HAP-1 (cell line): ENCODE measurements at regions not wholly inside any gene's neighbourhood (a gene's known extent, or its start where the extent isn't known, plus 50 kb on each side); places are given as distances from the start of the nearest gene placed in this dataset.

ENCODE experiments used
- DNase-seq, 2 experiments: peaks; one replicate each; pipeline ENCODE4 v3.0.0-alpha.2; 2016 to 2020; ENCODE audit warnings: low spot score in 2 of 2
- H3K27me3 ChIP-seq: fragments of 250-450 bp; sonication (Bioruptor Pico); 2 replicates; pipeline ENCODE4 v1.5.1; 2020; ENCODE audit warnings: low read depth, mild to moderate bottlenecking, moderate library complexity
- H3K36me3 ChIP-seq: fragments of 250-450 bp; sonication (Bioruptor Pico); replicated peaks from 2 replicates; pipeline ENCODE4 v1.5.1; 2020; ENCODE audit warnings: mild to moderate bottlenecking
- H3K4me1 ChIP-seq: fragments of 250-450 bp; sonication (Bioruptor Pico); 2 replicates; pipeline ENCODE4 v1.5.1; 2020; ENCODE audit warnings: mild to moderate bottlenecking
- H3K4me3 ChIP-seq: fragments of 250-450 bp; sonication (Bioruptor Pico); 2 replicates; pipeline ENCODE4 v1.5.1; 2020; ENCODE audit warnings: mild to moderate bottlenecking, moderate library complexity
- H3K9me3 ChIP-seq: fragments of 250-450 bp; sonication (Bioruptor Pico); 2 replicates; pipeline ENCODE4 v1.5.1; 2020; ENCODE audit warnings: mild to moderate bottlenecking, moderate library complexity
- in situ Hi-C: fragments of 300-500 bp; cut with MboI; formaldehyde crosslinking; loops from 3 replicates; pipeline ENCODE4 v1.14.3; 2020; ENCODE audit warnings: low sequenced_read_pairs, inconsistent platforms, mixed read lengths

DNA sequence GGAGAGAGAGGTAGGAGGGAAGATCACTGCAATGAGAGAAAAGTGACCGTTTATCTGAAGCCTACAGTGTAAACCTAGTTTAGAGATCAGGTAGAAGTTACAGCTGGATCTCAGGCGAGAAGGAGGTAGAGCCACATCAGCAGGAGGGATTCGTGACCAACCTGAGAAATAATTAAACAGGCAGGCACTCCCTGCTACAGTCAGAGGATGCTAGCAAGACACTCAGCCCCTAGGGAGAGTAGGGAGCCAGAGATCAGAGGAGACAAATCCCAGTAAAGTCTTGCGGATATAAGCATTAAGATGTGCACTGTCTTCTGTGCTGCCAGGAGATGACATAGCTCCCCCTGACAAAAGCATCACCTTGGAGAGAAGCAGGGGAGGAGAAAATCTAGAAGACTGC, 629.1 kb upstream of the SLC39A10 start:
- Histone ChIP-seq H3K36me3 (no peaks in the 10 kb centered on the region), H3K9me3 (no peaks in the 10 kb centered on the region), H3K4me3 (no peak overlapping the region), H3K27me3 (no peaks in the 10 kb centered on the region), H3K4me1 (no peaks in the 10 kb centered on the region)
- no peak for DNase-seq
- in situ Hi-C loops, result no loop called here

DNA sequence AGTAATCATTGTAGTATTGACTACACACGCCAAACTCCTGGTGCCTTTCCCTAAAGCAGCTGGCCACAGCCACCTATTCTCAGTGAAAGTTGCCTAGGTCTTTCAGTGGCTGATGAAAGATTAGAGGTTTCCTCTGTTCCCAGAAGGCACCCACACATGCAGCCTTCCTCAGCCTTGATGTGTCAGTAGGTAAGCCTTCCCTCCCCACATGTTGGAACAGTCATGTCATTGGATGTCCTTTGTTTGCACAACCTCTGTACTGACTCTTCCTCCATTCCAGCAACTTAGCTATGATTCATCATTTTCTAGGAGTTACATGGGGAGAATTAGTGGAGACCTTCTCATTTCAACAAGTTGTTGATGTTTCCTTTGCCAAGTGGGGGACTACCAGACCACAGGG, 630.8 kb upstream of the SLC39A10 start:
- no peak for DNase-seq
- Histone ChIP-seq H3K27me3 (no peaks in the 10 kb centered on the region), H3K4me3 (no peak overlapping the region), H3K36me3 (no peaks in the 10 kb centered on the region), H3K9me3 (no peaks in the 10 kb centered on the region), H3K4me1 (no peaks in the 10 kb centered on the region)
- in situ Hi-C loops, result no loop called here

DNA sequence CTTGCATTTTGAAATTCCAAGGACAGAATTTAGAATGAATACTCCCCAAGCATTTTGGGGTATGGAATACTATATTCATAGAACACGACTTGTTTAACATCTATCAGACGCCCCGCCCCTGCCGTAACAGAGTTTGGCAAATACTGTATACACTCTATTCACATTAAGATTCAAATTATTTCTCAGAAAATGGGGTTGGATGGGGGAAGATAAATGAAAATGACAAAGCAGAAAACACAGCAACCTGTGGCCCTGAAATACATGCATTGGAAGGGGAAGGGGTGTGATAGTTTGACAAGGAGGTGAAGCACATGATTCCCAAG, 634.6 kb upstream of the SLC39A10 start:
- no peaks in the 10 kb centered on the region for H3K36me3 ChIP-seq
- no peaks in the 10 kb centered on the region for H3K9me3 ChIP-seq
- in situ Hi-C loops, result no loop called here
- H3K4me3 ChIP-seq, result no peak overlapping the region
- no peaks in the 10 kb centered on the region for H3K4me1 ChIP-seq
- DNase-seq, result no peak
- H3K27me3 ChIP-seq, result no peaks in the 10 kb centered on the region

DNA sequence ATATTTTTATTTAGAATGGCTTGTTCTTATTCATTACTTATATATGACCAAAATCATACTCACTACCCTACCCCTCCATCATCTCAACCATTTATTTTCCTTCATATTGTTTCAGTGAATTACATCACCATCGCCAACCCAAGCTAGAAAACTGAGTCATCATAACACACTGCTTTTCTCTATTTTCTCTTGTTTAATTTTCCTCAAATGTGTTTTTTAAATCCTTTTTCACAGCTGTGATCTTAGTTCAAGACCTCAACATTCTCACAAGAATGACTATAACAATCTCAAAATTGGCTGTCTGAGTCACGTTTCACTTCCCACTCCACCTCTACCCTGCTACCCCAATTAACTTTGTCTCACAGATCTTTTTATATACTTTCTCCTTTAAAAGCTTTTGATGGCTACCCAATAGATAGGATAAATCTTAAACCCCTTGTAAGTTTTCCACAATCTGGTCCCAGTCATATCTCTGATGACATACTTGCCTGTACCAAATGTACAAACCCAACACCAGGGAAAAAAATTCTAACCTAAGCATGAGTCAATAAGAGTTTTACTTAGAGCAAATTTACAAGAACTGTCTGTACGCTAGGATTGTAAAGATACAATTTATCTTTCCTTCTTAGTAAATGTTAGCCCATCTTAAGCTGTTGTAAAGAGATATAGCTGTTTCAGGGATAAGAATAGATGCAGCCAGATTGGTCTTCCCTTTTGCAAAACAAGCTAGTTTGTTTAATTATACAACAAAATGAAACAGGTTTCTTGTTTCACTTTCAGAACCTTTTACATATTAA, 635.1 kb upstream of the SLC39A10 start:
- Histone ChIP-seq H3K9me3 (no peaks in the 10 kb centered on the region), H3K27me3 (no peaks in the 10 kb centered on the region), H3K36me3 (no peaks in the 10 kb centered on the region), H3K4me1 (no peaks in the 10 kb centered on the region), H3K4me3 (no peak overlapping the region)
- DNase-seq, result no peak
- in situ Hi-C loops, result no loop called here

DNA sequence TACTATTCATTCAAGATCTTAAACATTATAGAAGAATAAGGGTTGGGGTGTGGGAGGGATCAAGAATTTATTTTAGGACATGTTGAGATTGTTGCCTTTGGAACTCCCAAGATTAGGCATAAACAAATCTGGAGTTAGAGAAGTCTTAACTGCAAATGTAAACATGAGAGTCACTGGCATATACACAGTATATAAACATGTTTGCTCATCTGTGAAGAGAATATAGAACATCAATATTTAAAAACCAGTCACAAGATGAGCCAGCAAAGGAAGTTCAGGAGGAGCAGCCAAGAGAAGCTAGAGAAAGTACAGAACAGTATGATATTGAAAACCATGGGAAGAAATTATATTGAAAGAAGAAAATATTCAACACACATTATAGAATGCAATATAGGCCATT, 638.6 kb upstream of the SLC39A10 start:
- peaks cover 3% of the 10 kb centered on the region; the same call in 1 of the 2 replicates for H3K27me3 ChIP-seq
- H3K9me3 ChIP-seq, result no peaks in the 10 kb centered on the region
- no peaks in the 10 kb centered on the region for H3K36me3 ChIP-seq
- DNase-seq, result no peak
- H3K4me3 ChIP-seq, result no peak overlapping the region
- in situ Hi-C loops, result no loop called here
- no peaks in the 10 kb centered on the region for H3K4me1 ChIP-seq

DNA sequence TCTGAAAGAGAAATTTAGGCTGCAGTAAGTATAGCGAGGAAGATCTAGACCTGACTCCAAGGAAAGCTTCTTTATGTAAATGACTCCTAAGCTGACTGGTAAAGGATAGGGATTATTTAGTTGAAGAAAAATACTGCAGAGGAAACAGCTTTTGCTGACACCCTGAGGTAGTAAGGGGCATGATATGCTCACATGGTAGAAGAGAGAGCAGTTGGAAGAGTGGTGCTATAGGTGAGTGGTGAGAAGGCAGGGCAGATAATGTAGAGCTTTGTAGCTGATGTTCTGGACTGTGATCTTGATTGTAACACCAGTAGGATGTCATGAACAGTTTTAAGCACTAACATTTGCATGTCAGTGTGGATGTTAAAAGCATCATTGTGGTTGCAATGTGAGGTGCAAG, 639.1 kb upstream of the SLC39A10 start:
- Histone ChIP-seq H3K9me3 (no peaks in the 10 kb centered on the region), H3K27me3 (peaks cover 3% of the 10 kb centered on the region; the same call in 1 of the 2 replicates), H3K4me1 (no peaks in the 10 kb centered on the region), H3K4me3 (no peak overlapping the region), H3K36me3 (no peaks in the 10 kb centered on the region)
- in situ Hi-C loops, result no loop called here
- peak in 1 of 2 experiments; percentile 3 for DNase-seq

DNA sequence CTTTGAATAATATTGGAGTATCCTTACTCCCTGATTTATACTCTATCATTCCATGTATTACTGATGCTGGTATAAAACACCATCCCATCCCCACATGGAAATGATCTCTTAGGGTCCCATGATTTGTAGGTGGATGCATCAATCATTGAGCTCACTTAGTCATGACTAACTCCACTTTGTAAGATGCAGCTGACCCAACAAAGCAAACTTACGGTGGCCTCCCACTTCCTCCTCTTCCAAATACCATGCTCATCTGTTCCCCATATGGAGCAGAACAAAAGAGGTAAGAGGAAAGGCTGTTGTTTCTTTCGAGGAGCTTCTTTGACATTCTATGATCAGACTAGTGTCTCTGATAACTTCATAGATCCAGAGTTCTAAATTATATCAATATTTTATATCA, 640.2 kb upstream of the SLC39A10 start:
- H3K36me3 ChIP-seq, result no peaks in the 10 kb centered on the region
- peaks cover 3% of the 10 kb centered on the region; the same call in 1 of the 2 replicates for H3K27me3 ChIP-seq
- no peak for DNase-seq
- H3K9me3 ChIP-seq, result no peaks in the 10 kb centered on the region
- in situ Hi-C loops, result no loop called here
- H3K4me1 ChIP-seq, result no peaks in the 10 kb centered on the region
- H3K4me3 ChIP-seq, result no peak overlapping the region

DNA sequence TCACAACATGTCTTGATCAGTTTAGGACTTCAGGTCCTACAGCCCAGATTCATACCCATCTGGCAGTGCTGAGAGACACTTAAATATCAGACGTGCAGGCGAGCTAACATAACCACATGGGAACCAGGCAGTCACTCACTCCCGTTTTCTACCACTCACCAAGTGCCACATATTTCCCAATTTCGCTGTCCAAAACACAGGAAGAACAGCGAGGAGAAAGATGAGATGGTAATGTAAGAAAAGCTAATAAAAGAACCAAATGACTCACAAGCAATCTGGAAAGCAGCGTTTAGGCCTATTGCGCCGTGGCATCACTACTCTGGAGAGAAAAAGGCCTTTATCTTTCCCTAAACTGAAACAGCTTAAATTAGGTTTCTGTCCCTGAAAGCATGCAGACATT, 647.8 kb upstream of the SLC39A10 start:
- Histone ChIP-seq H3K36me3 (no peaks in the 10 kb centered on the region), H3K27me3 (peaks cover 3% of the 10 kb centered on the region; the same call in 1 of the 2 replicates), H3K4me1 (no peaks in the 10 kb centered on the region), H3K4me3 (no peak overlapping the region), H3K9me3 (no peaks in the 10 kb centered on the region)
- in situ Hi-C loops, result no loop called here
- DNase-seq, result no peak

DNA sequence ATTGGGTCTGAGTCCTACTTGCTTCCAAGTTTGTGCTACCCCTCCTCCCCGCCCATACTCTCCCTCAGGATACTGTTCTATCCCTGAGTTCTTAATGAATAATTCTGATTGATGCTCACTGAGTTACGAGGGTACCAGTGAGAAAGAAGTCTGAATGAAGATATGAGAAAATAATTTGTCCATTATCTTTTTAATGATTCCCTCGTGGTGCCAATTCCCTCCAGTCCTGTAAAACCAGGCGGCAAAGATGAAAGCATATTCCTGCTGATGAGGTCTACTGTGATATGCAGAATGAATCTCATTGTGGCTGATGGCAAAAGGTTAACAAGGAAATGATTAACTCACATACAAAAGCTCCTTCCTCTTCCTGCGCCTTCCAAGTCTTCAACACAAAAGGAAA, 650.2 kb upstream of the SLC39A10 start:
- no peak for DNase-seq
- H3K4me1 ChIP-seq, result no peaks in the 10 kb centered on the region
- H3K27me3 ChIP-seq, result no peaks in the 10 kb centered on the region
- in situ Hi-C loops, result no loop called here
- no peaks in the 10 kb centered on the region for H3K36me3 ChIP-seq
- no peaks in the 10 kb centered on the region for H3K9me3 ChIP-seq
- H3K4me3 ChIP-seq, result no peak overlapping the region

DNA sequence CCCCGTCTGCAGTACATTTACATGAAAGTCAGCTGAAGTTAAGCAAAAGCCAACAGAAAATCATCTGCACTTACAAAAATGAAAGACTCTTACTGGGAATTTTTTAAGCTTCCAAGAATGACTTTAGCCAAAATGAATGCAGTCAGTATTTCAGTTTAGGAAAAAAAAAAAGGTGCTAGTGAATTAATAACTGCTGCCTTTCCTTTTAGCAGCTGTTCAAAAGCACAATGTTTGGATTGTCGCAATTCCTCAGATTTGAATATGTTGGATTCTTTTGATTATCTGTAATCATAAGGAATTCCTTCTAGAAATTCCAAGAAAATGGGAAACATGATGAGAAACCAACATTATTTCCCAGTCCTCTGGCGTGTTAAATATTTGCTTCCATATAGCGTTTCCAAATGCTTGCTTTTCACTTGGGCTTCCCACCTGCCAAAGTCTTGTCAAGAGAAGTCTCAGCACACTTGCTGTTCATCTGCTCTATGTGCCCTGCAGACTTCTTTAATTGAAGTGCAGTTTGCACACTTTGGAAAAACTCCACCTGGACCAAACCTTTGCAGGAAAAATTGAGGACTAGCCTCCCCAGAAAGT, 653.0 kb upstream of the SLC39A10 start:
- no peak overlapping the region for H3K4me3 ChIP-seq
- no peaks in the 10 kb centered on the region for H3K4me1 ChIP-seq
- H3K9me3 ChIP-seq, result no peaks in the 10 kb centered on the region
- in situ Hi-C loops, result no loop called here
- H3K27me3 ChIP-seq, result no peaks in the 10 kb centered on the region
- no peaks in the 10 kb centered on the region for H3K36me3 ChIP-seq
- no peak for DNase-seq

DNA sequence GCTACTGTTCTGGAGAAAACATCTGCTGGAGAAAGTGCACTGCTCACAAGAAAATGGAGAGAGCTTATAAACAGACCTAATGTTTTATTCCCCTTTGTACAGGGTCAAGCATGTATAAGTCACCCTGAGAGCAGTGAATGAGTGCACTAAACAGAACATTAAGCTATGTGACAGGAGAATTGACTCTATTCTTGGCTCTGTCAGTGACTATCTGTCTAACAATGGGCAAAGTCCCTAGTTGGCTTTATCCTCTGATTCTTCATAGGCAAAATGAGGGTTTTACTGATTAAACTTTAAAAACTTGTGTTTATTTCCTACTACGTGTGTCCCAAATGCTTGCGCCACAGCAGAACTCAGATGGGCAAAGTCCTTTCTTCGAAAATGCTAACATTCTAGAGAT, 655.1 kb upstream of the SLC39A10 start:
- H3K4me1 ChIP-seq, result no peaks in the 10 kb centered on the region
- in situ Hi-C loops, result no loop called here
- no peak overlapping the region for H3K4me3 ChIP-seq
- H3K27me3 ChIP-seq, result no peaks in the 10 kb centered on the region
- H3K36me3 ChIP-seq, result no peaks in the 10 kb centered on the region
- no peak for DNase-seq
- no peaks in the 10 kb centered on the region for H3K9me3 ChIP-seq

DNA sequence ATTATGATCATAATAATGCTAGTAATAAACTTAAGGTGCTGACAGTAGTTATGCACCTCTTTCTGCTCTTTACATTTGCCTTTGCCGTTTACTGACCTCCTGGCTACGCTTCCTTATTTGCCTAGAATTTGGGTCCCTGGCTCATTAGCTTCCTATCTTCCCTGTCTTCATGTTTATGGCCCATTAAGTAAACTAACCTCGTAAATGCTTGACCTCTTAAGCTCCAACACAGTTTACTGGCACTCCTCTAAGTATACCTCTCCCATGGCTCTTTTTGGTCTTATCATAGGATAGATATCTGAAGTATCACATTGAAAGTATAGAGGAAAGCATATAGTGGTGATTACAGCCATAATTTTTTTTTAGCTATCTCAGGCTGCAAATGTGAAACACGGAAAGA, 657.3 kb upstream of the SLC39A10 start:
- Histone ChIP-seq H3K4me1 (no peaks in the 10 kb centered on the region), H3K4me3 (no peak overlapping the region), H3K9me3 (no peaks in the 10 kb centered on the region), H3K27me3 (no peaks in the 10 kb centered on the region), H3K36me3 (no peaks in the 10 kb centered on the region)
- in situ Hi-C loops, result no loop called here
- no peak for DNase-seq

DNA sequence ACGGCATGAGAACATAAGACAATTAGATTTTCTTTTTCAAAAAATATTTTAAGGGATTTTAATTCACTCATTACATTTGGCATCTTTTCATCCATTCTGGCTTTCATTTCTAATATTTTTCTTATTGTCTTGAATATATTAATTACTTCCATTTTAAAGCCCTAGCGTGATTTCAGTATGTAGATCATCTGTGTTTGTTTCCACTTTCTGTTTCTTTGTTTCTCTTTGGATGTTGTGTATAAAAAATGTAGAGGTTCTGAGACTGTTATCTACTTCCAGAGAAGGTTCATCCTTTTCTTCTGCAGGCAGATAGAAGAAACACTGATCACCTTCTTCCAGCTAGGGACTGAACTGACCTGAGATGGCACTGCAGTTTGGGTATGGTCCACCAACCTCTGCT, 664.4 kb upstream of the SLC39A10 start:
- no peak for DNase-seq
- Histone ChIP-seq H3K4me3 (no peak overlapping the region), H3K4me1 (no peaks in the 10 kb centered on the region), H3K27me3 (no peaks in the 10 kb centered on the region), H3K9me3 (no peaks in the 10 kb centered on the region), H3K36me3 (no peaks in the 10 kb centered on the region)
- in situ Hi-C loops, result no loop called here

DNA sequence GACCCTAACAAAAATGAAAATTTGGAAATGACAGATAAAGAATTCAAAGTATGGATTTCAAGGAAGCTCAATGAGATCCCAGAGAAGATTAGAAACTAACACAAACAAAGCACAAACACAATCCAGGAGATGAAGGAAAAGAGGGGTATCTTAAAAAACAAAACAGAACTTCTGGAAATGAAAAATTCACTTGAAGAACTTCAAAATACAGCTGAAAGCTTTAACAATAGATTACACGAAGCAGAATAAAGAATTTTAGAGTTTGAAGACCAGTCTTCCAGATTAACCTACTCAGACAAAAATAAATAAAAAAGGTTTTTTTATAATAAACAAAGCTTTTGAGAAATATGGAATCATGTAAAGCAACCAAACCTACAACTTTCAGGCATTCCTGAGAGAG, 671.8 kb upstream of the SLC39A10 start:
- no peaks in the 10 kb centered on the region for H3K36me3 ChIP-seq
- in situ Hi-C loops, result no loop called here
- no peaks in the 10 kb centered on the region for H3K4me1 ChIP-seq
- DNase-seq, result no peak
- H3K4me3 ChIP-seq, result no peak overlapping the region
- no peaks in the 10 kb centered on the region for H3K27me3 ChIP-seq
- no peaks in the 10 kb centered on the region for H3K9me3 ChIP-seq

DNA sequence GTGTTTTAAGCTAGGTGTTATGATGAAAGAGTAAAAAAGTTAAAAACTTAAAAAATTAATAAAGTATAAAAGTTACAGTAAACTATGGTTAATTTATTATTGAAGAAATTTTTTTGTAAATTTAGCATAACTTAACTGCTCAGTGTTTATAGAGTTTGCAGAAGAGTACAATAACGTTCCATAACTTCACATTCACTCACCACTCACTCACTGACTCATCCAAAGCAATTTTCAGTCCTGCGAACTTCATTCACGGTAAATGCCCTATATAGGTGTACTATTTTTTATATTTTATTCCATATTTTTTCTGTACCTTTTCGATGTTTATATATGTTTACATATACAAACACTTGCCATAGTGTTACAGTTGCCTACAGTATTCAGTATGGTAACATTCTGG, 694.8 kb upstream of the SLC39A10 start:
- H3K4me1 ChIP-seq, result 0 out of 2 replicates have a peak, but pooled peaks cover 3% of the 10 kb centered on the region
- H3K4me3 ChIP-seq, result no peak overlapping the region
- no peaks in the 10 kb centered on the region for H3K9me3 ChIP-seq
- no peaks in the 10 kb centered on the region for H3K36me3 ChIP-seq
- in situ Hi-C loops, result no loop called here
- H3K27me3 ChIP-seq, result no peaks in the 10 kb centered on the region
- DNase-seq, result no peak
